Neural cell (in vitro differentiated cells): ENCODE measurements at regions not wholly inside any gene's neighbourhood (a gene's known extent, or its start where the extent isn't known, plus 50 kb on each side); places are given as distances from the start of the nearest gene placed in this dataset.

Experiments
- EP300 ChIP-seq: fragments of 450-650 bp; conservative IDR thresholded peaks from 2 replicates; pipeline ENCODE4 v1.6.1; 2014; ENCODE audit warnings: antibody characterized with exemption, mild to moderate bottlenecking, moderate library complexity; ENCODE audit not compliant: poor library complexity, severe bottlenecking
- EZH2 ChIP-seq: fragments of 200-600, 300-800 bp; shearing (Covaris generic), sonication (generic); IDR thresholded peaks from 2 replicates; pipeline ENCODE4 v1.6.1; 2014; ENCODE audit warnings: antibody characterized with exemption, low read length, borderline replicate concordance, mild to moderate bottlenecking; ENCODE audit not compliant: insufficient read depth, poor library complexity, severe bottlenecking
- MXI1 ChIP-seq: fragments of 450-650 bp; conservative IDR thresholded peaks from 2 replicates; pipeline ENCODE4 v1.6.1; 2014; ENCODE audit warnings: antibody characterized with exemption, mild to moderate bottlenecking; ENCODE audit not compliant: poor library complexity, severe bottlenecking
- POLR2AphosphoS5 ChIP-seq: IDR thresholded peaks from 2 replicates; pipeline ENCODE4 v1.6.1; 2012
- SMC3 ChIP-seq: fragments of 450-650 bp; conservative IDR thresholded peaks from 2 replicates; pipeline ENCODE4 v1.6.1; 2014; ENCODE audit warnings: antibody characterized with exemption, mild to moderate bottlenecking, moderate library complexity; ENCODE audit not compliant: poor library complexity
- TAF1 ChIP-seq: IDR thresholded peaks from 2 replicates; pipeline ENCODE4 v1.6.1; 2012; ENCODE audit warnings: low read depth
- TF ChIP-seq, protein P1 (sequence below): fragments of 450-650 bp; IDR thresholded peaks from 2 replicates; pipeline ENCODE4 v1.5.1; 2014; ENCODE audit warnings: antibody characterized with exemption, mild to moderate bottlenecking, moderate library complexity; ENCODE audit not compliant: poor library complexity, severe bottlenecking

DNA sequence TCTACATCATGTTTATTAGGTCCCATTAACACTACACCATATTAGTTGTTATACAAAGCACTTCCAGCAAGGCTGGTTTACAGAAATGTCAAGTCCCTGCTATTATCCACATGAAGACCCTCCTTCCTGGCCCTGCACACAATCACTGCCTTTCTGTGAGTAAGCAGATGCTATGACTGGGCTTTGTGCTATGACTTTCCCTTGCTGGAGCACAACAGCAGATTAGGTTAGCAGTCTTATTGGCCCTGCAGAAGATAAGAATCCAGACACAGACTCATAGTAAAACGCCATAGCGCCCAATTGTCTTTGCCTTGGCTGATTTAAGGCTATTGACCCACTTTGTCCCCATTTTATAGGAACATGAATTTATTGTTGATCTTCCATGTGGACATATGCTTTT is 228.9 kb upstream of the ACTBL2 start:
- TF ChIP-seq, protein P1, sequence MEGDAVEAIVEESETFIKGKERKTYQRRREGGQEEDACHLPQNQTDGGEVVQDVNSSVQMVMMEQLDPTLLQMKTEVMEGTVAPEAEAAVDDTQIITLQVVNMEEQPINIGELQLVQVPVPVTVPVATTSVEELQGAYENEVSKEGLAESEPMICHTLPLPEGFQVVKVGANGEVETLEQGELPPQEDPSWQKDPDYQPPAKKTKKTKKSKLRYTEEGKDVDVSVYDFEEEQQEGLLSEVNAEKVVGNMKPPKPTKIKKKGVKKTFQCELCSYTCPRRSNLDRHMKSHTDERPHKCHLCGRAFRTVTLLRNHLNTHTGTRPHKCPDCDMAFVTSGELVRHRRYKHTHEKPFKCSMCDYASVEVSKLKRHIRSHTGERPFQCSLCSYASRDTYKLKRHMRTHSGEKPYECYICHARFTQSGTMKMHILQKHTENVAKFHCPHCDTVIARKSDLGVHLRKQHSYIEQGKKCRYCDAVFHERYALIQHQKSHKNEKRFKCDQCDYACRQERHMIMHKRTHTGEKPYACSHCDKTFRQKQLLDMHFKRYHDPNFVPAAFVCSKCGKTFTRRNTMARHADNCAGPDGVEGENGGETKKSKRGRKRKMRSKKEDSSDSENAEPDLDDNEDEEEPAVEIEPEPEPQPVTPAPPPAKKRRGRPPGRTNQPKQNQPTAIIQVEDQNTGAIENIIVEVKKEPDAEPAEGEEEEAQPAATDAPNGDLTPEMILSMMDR: no peak
- TF ChIP-seq MXI1 (no peak), TAF1 (no peak), POLR2AphosphoS5 (no peak), EZH2 (no peak), SMC3 (no peak), EP300 (no peak)
